Hematopoietic multipotent progenitor cell treated with erythropoietin and hydrocortisone succinate and interleukin-3 and kit ligand, for 6 days (in vitro differentiated cells): ENCODE measurements at regions not wholly inside any gene's neighbourhood (a gene's known extent, or its start where the extent isn't known, plus 50 kb on each side); places are given as distances from the start of the nearest gene placed in this dataset.

Source experiments
- DNase-seq: peaks from one replicate; pipeline ENCODE4 v3.0.0-alpha.2; 2015

- no peak for DNase-seq
Observed at GRCh38 chr1:57901208-57901919, 477.5 kb upstream of the DAB1 start.

- no peak for DNase-seq
Observed at GRCh38 chr1:57898531-57898930, 474.7 kb upstream of the DAB1 start.

- no peak for DNase-seq
Observed at GRCh38 chr1:57897581-57897980, 473.7 kb upstream of the DAB1 start.

- no peak for DNase-seq
Observed at GRCh38 chr1:57894315-57894714, 470.5 kb upstream of the DAB1 start.

GRCh38 chr1:57889676-57890320, 465.9 kb upstream of the DAB1 start:
- DNase-seq: no peak

DNA sequence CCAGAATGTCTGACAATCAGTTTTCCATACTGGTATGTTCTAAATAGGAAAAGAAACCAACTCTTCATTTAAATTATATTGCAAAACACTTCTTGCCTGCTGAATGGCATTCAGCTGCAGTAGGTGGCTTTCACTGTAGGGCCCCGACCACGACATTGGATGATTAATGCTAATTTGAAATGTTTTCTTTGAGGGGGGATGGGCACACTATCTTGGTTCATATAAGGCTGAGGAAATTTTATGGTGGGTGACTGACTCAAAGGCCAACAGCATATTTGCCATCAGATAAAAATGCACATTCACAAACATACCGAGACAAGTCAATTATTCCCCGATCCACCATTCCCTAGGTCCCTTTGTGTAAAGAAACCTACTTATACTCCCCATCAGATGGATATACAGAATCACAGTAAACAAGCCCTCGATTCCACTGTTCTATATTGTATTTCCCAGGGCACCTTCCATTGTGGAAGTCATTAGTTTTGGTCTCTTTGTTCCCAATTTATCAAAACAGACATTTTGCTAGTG, 464.2 kb upstream of the DAB1 start:
- DNase-seq: no peak

DNA sequence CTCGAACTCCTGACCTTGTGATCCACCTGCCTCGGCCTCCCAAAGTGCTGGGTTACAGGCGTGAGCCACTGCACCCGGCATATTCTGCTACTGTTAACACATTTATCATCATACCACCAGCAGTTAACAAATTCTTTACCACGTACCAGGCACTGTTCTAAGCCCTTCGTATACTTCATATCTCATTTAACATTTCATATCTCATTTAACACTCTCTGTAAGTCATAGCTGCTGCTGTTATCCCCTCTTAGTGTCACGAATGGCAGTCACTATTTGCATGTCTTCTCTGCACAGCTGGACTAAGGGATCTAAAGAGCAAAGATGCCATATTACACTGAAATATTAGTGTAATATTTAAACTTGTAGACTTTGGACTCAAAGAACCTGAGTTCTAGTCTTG, 462.5 kb upstream of the DAB1 start:
- DNase-seq: no peak

DNA sequence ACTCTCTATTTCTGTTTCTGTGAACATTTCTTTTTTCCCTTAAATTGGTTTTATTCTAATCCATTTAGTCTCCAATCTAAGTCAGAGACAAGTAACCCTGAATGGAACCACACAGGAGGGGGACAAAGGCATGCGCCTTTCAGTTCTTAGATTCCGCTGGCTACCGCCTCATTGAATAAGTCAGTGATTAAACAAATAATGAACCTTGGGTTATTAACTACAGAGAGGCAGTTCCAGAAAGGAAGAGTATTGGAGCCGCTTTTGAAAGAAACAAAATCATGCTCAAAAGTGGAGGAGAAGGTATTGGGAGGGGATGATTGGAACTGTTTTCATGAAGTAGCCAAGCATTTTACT, 459.8 kb upstream of the DAB1 start:
- DNase-seq: no peak

- no peak for DNase-seq
Observed at GRCh38 chr1:57882934-57883641, 459.2 kb upstream of the DAB1 start.

DNA sequence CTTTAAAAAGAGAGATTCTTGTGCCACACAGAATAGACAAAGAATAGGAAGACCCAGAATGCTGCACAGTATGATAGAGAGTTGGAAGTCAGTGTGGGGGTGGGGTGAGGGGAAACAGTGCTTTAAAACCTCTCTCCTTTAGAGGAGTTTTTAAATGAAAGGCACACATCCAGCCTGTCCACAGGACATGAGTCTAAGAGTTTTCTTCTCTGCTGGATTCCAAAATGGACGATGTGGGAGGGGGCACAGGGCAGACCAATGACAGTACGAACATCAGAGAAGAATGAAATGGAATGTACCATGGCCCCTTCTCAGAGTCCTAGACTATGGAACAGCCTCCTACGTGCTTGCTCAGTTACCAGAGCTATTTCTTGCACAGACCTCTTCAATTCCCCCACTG, 458.2 kb upstream of the DAB1 start:
- DNase-seq: no peak

DNA sequence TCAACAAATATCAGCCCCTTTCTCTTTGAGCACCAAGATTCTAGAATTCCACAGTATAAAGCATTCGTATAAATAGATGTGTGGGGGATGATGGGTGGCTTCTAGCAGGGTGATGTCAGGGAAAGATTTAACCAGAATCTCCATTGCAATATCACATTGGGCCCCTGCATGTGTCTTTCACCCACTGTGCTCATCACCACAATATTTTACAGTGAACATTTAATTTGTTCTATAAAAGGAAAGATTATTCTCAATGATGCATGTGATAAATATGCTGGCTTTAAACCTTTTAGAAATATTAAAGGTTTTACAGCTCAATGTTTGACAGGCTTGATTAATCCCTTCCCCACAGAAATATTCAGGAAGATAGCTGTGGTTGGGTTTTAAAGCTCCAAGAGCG, 457.8 kb upstream of the DAB1 start:
- DNase-seq: no peak

DNA sequence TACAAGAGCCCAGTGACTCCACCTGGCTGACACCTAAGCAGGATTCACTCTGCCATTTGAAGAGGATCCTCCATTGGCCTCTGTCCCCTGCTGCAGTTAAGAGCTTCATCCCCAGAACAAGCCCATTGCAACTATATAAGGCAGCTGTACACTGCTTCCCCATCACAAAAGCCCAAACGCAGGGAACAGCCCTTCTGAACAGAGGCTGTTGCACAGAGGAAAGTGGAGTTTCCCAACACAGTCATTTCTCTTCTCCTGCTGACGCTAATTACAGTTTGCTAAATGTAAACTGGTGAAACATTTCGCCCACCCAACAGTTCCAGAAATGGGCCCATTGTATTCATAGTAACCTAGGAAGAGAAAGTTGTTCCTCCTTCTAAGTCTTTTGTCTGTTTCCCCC, 455.8 kb upstream of the DAB1 start:
- no peak for DNase-seq

- no peak for DNase-seq
Observed at GRCh38 chr1:57874418-57874877, 450.6 kb upstream of the DAB1 start.

- no peak for DNase-seq
Observed at GRCh38 chr1:57872913-57873312, 449.1 kb upstream of the DAB1 start.

GRCh38 chr1:57868908-57869307, 445.0 kb upstream of the DAB1 start:
- DNase-seq: no peak

DNA sequence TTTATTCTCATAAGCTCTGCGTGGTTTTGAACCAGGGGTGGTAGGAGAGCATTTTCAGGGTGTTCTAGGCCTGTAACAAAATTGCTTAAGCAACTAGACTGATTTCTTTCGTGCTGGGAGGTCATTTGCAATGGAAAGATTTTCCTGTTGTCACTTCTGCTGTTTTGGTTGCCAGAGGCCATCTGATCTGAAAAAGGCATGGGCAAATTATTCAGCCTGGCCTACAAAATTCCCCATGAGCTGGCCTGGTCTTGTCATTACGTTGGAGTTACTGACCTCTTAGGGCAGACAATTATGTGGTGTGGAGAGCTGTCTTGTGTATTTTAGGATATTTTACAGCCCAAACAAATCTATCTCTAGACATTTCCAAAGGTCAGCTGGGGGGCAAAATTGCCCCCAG, 444.4 kb upstream of the DAB1 start:
- DNase-seq: no peak

DNA sequence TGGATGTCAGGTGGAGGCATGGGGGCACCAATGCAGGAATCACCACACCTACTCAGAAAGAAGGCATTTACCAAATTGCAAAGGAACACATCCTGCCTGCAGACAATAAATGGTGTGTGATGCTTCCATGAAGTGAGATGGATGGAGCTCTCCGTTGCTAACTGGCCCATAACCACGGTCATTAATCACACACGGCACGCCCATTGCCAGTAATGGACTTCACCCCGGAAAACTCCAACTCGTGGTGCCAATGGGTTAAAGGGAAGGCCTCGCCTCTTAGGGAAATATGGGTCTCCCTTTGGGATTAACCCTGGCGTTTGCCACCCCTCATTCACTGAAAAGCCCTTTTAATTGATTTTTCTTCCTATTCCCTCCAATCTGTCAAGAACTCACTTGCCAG, 443.1 kb upstream of the DAB1 start:
- no peak for DNase-seq

GRCh38 chr1:57860931-57861565, 437.2 kb upstream of the DAB1 start:
- DNase-seq: no peak

- no peak for DNase-seq
Observed at GRCh38 chr1:57860325-57860724, 436.5 kb upstream of the DAB1 start.

DNA sequence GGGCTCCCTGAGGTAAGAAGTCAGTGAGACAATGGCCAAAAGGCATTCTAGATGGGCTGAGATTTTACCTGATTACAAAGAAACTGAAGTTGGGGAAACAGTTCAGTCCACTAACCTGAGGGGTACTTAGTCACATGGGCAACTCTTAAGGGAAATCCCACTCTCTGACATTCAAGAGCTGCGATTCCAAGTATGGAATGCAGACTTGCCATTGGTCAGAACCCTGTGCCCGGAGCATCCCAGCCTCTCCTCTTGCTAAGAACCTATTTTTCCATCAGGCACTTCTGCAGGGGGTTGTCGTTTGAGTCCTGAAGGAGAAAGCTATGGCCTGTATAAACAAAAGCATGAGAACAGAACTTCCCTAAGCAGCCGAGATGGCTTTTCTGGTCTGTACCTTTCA, 434.9 kb upstream of the DAB1 start:
- no peak for DNase-seq

DNA sequence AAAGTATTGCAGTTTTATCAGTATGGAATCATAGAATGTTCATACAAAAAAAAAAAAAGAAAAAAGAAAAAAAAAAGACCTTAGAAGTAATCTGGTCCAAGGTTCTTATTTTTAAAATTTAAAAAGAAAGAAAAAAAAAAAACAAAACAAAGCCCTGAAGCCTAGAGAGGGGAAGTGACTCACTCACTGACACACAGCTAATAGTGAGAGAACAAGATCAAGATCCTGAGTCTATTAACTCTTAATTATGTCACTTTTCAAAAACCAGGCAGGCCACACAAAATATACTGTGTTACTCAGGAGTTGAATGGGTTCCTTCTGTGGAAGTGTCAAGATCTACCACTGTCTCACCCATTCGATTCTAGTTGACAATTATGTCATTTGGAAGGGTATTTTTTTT, 433.9 kb upstream of the DAB1 start:
- no peak for DNase-seq

GRCh38 chr1:57854436-57854835, 430.6 kb upstream of the DAB1 start:
- no peak for DNase-seq

DNA sequence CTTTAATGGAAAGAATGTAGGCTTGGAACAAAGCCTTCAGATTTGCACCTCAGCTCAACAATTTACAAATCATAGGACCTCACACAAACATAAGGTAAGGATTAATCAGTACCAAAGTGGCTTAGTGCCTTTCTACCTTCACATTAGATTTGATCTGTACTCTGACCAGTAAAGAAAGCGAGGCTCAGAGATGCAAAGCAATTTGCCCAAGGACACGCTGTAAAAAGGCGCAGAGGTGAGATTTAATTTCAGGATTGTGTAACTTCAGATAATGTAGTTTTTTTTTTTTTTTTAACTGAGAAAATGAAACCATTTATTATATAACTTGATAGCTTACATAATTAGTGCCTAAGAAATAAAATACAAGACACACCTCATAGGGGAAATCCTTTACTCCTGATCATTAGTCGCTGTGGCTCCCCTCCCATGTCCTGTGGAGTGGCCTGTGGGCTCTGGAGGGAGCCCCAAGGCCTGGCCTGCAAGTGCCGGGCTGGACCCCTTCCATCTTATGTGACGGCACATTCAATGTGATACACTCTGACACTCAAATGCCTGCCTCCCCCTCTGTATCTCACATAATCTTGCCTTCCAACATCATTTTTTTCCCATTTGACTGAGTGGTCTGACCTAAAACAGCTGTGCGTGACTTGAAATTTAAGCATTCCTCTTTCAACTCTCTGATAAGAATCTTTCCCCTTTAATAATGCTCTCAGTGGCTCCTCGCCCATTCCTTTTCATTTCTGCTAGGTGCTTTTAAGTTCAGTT, 426.5 kb upstream of the DAB1 start:
- no peak for DNase-seq
